ENCODE measurements at regions not wholly inside any gene's neighbourhood (a gene's known extent, or its start where the extent isn't known, plus 50 kb on each side); places are given as distances from the start of the nearest gene placed in this dataset.
"Not testable (repeated sequence)": the region's sequence is repeated elsewhere in the genome, so short reads cannot be mapped to it uniquely, and the experiment has no call there.

GRCh38 chr6:119758385-119758784 is 408.8 kb upstream of the MAN1A1 start:
- DNase-seq: no peak

GRCh38 chr6:119757467-119757866 is 407.9 kb upstream of the MAN1A1 start:
- no peak for DNase-seq

DNA sequence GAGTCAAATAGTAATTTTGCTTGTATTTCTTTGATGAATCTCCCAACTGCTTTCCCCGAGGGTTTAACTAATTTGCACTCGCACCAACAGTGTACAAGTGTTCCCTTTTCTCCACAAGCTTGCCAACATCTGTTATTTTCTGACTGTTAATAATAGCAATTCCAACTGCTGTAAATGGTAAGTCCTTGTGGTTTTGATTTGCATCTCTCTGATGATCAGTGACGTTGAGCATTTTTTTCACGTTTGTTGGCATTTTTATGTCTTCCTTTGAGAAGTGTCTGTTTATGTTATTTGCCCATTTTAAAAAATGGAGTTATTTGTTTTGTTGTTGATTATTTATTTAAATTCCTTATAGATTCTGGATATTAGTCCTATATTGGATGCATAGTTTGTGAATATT is 399.8 kb upstream of the MAN1A1 start:
- no peak for DNase-seq

DNA sequence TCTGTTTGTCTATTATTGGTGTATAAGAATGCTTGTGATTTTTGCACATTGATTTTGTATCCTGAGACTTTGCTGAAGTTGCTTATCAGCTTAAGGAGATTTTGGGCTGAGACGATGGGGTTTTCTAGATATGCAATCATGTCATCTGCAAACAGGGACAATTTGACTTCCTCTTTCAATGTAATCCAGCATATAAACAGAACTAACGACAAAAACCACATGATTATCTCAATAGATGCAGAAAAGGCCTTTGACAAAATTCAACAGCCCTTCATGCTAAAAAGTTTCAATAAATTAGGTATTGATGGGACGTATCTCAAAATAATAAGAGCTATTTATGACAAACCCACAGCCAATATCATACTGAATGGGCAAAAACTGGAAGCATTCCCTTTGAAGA is 399.0 kb upstream of the MAN1A1 start:
- DNase-seq: not testable (repeated sequence)

DNA sequence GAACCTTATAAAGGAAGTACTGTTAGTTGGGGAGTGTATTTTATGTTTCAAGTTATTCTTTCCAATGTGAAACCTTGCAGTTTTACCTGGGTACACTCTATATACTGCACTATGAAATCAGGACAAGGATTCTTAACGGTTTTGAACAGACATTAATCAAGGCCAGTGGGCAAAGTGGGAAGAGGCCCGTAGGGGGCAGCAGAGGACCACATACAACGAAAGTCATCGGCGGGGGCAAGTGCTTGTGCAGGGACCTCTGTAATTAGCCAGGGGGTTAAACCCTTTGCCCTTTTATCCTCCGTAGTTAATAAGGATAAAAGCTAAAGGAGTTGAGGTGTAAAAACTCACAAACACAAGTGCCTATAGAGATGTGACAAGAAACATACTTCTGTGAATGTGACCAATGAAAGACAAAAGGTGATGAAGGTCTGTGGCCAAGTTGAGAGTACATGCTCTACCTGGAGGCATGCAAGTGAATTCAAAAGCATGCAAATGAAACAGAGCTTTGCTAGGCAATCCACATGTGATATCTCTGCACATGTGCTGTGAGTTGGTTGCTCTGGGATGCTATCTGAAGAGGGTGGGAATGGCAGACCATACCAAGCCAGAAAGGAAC is 392.7 kb upstream of the MAN1A1 start:
- no peak for DNase-seq

- DNase-seq: no peak
Observed at GRCh38 chr6:119739769-119740168, 390.2 kb upstream of the MAN1A1 start.

DNA sequence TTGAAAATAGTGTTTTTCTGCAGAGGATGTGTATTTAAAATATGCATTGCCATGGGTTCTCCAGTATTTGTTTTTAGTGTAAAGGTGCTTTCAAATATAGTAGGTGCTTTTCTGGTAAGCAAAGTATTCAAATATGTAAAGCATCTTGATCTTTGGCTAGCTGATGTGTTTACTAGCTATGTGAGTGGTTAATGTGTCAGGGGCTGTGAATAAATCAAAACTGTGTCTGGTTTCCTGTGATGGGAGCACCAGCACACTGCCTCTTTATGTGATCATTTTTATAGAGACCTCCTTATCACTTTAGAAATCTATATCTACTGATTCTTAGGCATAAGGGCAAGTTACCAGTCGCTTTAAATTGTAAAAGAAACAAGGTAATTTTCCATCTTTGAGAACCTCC is 388.9 kb upstream of the MAN1A1 start:
- no peak for DNase-seq

DNA sequence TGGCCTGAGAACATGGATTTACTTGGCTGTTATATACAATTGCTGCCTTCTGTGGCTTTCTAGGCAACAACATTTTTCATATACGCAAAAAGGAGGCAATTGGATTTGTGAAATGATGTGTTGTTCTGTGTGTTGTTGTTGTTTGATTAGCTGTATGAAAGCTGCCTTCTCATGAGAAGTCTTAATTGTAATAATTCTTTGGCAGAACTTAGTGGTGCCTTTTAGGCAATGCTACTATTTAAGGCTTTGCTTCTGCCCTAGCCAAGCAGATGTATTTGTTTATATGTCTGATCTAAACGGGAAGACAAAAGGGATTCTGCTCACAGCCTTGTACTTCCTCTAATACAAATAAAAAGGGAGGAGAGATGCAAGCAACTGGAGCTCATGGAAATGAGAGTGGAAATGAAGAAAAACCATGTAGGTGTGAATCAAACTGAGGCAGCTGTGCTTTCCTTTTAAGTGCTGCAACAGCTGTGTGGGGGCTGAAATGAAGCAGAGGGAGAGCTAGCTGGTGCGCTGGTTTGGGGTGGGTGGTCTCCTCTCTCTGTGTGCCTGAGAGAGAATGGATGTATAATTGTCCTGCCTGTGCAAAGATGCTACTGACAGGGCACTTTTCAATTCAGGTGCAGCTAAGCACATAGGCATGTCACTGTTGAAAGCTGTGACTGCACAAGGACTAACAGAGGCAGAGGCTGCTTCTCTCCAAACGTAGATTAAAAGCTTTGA is 386.9 kb upstream of the MAN1A1 start:
- no peak for DNase-seq

GRCh38 chr6:119735530-119735929 is 386.0 kb upstream of the MAN1A1 start:
- no peak for DNase-seq

GRCh38 chr6:119734227-119734626 is 384.7 kb upstream of the MAN1A1 start:
- DNase-seq: no peak

GRCh38 chr6:119728935-119729334 is 379.4 kb upstream of the MAN1A1 start:
- DNase-seq: no peak

DNA sequence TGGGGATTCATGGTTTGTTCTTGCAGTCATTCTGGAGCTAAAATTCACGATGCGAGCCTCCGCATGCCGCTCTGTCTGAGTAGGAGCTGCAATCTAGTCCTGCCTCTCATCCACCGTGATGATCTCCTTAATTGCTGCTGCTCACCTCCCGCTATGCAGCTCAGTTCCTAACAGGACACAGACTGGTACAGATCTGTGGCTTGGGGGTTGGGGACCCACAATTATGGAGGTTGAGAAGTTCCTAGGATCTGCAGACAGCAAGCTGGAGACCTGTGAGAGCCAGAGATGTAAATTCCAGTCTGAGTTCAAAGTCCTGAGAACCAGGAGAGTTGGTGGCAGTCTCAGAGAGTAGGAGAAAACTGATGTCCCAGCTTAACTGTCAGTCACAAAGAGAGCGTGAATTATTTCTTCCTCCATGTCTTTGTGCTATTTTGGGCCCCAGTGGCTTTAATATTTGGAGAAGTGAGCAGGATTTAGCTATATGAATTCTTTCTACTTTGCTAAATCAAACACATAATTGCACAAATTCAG is 378.7 kb upstream of the MAN1A1 start:
- DNase-seq: no peak

GRCh38 chr6:119727504-119728219 is 378.1 kb upstream of the MAN1A1 start:
- DNase-seq: no peak

GRCh38 chr6:119726912-119727311 is 377.4 kb upstream of the MAN1A1 start:
- DNase-seq: not testable (repeated sequence)

DNA sequence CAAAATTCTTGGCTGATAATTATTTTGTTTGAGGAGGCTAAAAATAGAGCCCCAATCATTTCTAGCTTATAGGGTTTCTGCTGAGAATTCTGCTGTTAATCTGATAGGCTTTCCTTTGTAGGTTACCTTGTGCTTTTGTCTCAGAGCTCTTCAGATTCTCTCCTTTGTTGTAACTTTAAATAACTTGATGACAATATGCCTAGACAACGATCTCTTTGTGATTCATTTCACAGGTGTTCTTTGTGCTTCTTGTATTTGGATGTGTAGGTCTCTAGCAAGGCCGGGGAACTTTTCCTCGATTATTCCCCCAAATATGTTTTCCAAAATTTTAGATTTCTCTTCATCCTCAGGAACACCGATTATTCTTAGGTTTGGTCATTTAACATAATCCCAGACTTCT is 376.5 kb upstream of the MAN1A1 start:
- DNase-seq: no peak

- DNase-seq: no peak
Observed at GRCh38 chr6:119720160-119720559, 370.6 kb upstream of the MAN1A1 start.

DNA sequence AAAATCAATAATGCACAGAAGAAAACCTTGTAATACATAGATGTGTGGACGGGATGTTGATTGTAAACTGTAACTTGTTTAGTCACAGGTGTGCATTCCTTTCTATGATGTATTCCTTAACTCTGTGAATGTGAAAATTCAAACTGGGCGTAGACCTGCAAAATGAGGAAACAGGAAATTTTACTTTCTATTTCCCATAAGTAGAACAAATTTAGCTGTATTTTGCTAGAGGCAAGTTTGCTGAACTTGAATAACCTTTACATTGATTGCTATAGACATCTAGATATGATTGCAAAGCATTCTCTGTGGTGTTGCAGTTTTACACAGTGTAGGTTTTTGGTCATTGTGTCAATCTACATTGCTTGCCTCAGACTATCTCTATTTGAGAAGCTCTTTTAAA is 368.4 kb upstream of the MAN1A1 start:
- DNase-seq: no peak

DNA sequence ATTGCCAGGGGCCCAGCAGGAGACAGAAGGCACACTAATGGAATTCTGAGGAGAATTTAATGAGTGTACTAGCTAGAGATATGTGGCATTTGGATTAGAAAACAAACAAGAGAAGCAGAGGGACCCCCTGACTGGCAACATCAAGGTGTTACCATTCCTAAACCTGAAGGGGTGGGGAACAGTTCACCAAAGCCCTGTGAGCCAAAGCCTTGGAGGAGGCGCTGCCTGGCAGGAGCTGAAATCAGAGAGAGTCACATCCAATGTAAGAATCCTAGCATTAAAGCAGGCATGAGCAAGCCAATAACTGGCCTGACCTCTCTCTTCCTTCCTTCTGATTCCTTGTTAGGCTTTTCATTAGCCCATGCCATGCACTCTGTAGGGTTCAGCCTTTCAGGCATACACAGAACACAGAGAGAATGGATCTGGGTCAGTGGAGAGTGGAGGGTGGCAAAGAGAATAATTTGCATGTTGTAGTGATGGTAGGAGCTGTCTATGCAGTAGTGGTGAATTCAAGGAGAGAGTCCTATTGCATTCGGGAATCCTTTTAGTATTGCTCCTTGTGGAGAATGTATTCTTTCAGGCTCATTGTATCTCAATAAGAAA is 367.2 kb upstream of the MAN1A1 start:
- no peak for DNase-seq

GRCh38 chr6:119713903-119714302 is 364.3 kb upstream of the MAN1A1 start:
- DNase-seq: no peak

DNA sequence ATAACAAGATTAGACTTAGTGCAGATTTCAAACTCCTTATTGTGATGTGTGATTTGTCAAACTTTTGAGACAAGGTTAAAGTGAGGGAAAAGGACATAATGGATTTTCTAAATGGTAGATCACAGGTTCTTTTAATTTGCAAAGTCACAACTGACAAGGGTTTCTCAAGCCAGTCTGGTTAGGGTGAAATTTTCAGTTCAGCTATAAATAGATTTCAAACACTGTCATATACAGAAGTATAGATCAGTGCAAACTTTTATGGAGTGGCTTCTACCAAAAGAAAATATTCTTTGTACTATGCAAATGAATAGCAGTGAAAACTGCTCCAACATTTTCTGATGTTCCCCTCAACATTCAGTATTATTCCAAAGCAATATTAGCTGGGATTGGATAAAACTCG is 337.1 kb upstream of the MAN1A1 start:
- no peak for DNase-seq

- no peak for DNase-seq
Observed at GRCh38 chr6:119686240-119686639, 336.7 kb upstream of the MAN1A1 start.

GRCh38 chr6:119683671-119684070 is 334.1 kb upstream of the MAN1A1 start:
- DNase-seq: no peak

- DNase-seq: no peak
Observed at GRCh38 chr6:119683031-119683430, 333.5 kb upstream of the MAN1A1 start.

GRCh38 chr6:119678961-119679360 is 329.4 kb upstream of the MAN1A1 start:
- DNase-seq: no peak

All from 8988T (cell line).